Type B pancreatic cell (in vitro differentiated cells): ENCODE measurements at regions not wholly inside any gene's neighbourhood (a gene's known extent, or its start where the extent isn't known, plus 50 kb on each side); places are given as distances from the start of the nearest gene placed in this dataset.

Experiments used
- DNase-seq: peaks from one replicate; pipeline ENCODE4 v3.0.0; 2021; ENCODE audit warnings: mixed read lengths; ENCODE audit not compliant: unreplicated experiment; ENCODE audit errors: extremely low spot score
- H3K27ac Mint-ChIP-seq: 2 replicates; pipeline ENCODE4 v1.8.0; 2021; ENCODE audit warnings: mild to moderate bottlenecking, mixed read lengths
- H3K27me3 Mint-ChIP-seq: 2 replicates; pipeline ENCODE4 v1.8.0; 2021; ENCODE audit warnings: mixed read lengths
- H3K36me3 Mint-ChIP-seq: 2 replicates; pipeline ENCODE4 v1.8.0; 2021; ENCODE audit warnings: mixed read lengths
- H3K4me1 Mint-ChIP-seq: one replicate; pipeline ENCODE4 v1.8.0; 2021; ENCODE audit warnings: mixed read lengths; ENCODE audit not compliant: unreplicated experiment
- H3K4me3 Mint-ChIP-seq: 2 replicates; pipeline ENCODE4 v1.8.0; 2021; ENCODE audit warnings: mild to moderate bottlenecking, mixed read lengths
- H3K9me3 Mint-ChIP-seq: 2 replicates; pipeline ENCODE4 v1.8.0; 2021; ENCODE audit warnings: mixed read lengths
- TF ChIP-seq, protein P1 (sequence below): fragments of 200-600 bp; sonication (generic); conservative IDR thresholded peaks from 2 replicates; pipeline ENCODE4 v1.5.0; 2021; ENCODE audit warnings: antibody characterized with exemption, mild to moderate bottlenecking

DNA sequence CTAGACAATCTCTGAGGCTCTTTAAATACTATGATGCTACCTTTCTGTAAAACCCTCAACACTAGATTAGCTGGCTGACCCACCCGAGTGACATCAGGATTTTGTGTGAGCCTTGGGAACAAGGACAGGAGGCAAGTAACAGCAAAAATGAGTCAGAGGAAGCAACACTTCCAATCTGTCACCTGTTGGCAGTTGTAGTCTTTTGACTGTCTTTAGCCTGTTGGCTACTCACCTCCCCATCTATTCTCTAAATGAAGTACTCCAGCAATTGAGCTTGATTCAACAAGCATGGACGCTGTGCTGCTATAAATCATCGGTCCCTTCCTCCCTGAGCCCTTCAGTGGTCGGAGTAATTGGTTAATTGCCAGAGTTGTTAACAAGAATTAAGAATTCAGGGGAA, 898.7 kb downstream of the BCL11A start:
- Mint-ChIP-seq H3K4me1 (no peaks in the 10 kb centered on the region), H3K27me3 (no peaks in the 10 kb centered on the region), H3K9me3 (no peaks in the 10 kb centered on the region), H3K27ac (no peak overlapping the region), H3K36me3 (no peaks in the 10 kb centered on the region), H3K4me3 (no peak overlapping the region)
- TF ChIP-seq, protein P1, sequence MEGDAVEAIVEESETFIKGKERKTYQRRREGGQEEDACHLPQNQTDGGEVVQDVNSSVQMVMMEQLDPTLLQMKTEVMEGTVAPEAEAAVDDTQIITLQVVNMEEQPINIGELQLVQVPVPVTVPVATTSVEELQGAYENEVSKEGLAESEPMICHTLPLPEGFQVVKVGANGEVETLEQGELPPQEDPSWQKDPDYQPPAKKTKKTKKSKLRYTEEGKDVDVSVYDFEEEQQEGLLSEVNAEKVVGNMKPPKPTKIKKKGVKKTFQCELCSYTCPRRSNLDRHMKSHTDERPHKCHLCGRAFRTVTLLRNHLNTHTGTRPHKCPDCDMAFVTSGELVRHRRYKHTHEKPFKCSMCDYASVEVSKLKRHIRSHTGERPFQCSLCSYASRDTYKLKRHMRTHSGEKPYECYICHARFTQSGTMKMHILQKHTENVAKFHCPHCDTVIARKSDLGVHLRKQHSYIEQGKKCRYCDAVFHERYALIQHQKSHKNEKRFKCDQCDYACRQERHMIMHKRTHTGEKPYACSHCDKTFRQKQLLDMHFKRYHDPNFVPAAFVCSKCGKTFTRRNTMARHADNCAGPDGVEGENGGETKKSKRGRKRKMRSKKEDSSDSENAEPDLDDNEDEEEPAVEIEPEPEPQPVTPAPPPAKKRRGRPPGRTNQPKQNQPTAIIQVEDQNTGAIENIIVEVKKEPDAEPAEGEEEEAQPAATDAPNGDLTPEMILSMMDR: no peak
- DNase-seq: no peak

DNA sequence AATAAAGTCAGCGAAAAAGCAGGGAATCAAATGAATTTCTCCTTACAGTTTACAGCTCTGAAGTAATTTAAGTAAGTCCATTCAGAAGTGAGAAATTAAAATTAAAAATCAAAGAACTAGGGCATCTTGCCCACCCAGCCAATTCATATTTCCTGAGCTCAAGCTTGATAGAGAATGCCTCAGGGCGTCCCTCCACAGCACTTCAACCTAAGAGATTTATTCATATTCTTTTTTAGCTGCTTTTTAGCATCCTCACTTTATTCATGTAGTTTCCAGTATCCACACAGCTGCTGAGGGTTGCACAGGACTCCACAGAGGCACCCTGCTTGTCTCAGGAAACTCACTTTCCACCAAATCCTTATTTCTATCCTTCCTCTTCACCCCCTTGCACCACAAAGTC, 900.3 kb downstream of the BCL11A start:
- no peak overlapping the region for H3K27ac Mint-ChIP-seq
- H3K27me3 Mint-ChIP-seq: no peaks in the 10 kb centered on the region
- DNase-seq: no peak
- no peaks in the 10 kb centered on the region for H3K36me3 Mint-ChIP-seq
- H3K9me3 Mint-ChIP-seq: no peaks in the 10 kb centered on the region
- H3K4me3 Mint-ChIP-seq: no peak overlapping the region
- TF ChIP-seq, protein P1: no peak
- no peaks in the 10 kb centered on the region for H3K4me1 Mint-ChIP-seq

DNA sequence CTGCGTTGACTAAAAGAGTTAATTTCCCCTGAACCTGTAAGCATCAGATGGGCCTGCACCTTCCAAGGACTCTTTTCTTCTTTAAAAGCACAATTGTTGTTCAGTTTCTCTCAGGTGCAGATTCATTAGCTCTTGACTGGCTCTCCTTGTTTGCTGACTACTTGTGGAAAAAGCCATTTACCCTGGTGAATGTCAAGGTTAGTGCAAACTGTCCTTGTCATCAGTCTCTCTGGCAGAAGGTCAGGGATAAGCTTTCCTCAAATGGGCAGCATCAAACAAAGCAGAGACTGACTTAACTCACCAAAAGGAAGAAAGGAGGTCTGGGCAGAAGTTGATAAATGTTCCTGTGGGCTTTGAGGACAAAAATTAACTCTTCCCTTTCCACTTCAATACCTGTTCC, 922.7 kb downstream of the BCL11A start:
- Mint-ChIP-seq H3K4me1 (peaks cover 6% of the 10 kb centered on the region), H3K27me3 (no peaks in the 10 kb centered on the region)
- TF ChIP-seq, protein P1: no peak

DNA sequence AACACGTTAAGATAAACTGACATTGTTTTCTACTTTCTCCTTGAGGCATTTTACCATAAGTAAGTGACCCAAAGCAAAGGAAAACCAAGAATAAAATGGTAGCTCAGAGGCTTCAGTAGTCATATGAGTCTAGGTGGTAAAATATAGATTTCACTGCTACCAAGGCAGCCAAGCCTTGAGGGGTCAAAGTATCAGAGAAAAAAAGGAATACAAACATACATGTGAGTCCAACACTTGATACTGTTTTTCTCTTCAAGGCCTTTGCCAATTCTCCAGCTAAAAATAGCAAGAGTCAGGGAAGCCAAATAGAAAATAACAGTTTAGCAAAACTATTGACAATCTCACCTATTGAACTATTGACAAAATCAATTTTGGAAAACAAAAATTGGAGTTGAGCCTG, 925.9 kb downstream of the BCL11A start:
- TF ChIP-seq, protein P1: no peak
- Mint-ChIP-seq H3K36me3 (no peaks in the 10 kb centered on the region), H3K27me3 (no peaks in the 10 kb centered on the region), H3K4me3 (no peak overlapping the region), H3K9me3 (no peaks in the 10 kb centered on the region), H3K4me1 (peaks cover 16% of the 10 kb centered on the region), H3K27ac (no peak overlapping the region)
- no peak for DNase-seq

More for the DNA sequence above, 922.7 kb downstream of the BCL11A start:
- H3K9me3 Mint-ChIP-seq: no peaks in the 10 kb centered on the region
- H3K27ac Mint-ChIP-seq: no peak overlapping the region
- no peak overlapping the region for H3K4me3 Mint-ChIP-seq
- H3K36me3 Mint-ChIP-seq: no peaks in the 10 kb centered on the region
- no peak for DNase-seq

DNA sequence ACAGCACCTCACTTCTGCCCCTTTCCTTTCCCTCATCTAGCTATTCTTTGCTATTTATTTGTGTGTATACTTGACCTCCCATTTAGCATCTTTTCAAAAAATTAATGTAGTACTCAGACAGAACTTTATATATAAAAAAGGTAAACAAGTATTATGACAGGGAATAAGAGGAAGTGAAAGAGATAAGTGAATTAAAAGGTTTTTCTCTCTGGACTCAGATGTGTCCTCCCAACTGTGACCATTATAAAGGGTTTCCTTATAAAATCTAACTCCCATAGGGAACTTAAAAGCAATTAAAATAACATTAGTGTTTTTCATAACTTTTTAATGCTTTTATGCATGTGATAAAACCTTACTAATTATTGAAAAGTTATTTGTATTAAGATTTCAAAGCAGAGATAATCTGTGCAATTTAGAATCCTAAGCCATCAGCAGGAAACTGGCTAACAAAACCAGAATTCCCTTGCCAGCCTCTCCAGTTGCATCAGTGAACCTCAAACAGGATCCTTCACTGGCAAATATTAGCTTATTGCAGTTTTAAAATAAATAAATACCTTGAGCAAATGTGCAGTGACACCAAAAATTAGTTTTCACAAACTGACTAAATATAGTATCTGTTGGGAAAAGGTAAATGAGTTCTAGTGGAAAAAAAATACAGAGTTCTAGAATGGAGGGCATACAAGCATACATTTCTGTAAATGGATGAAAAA, 930.7 kb downstream of the BCL11A start:
- peaks cover 8% of the 10 kb centered on the region for H3K9me3 Mint-ChIP-seq
- H3K4me3 Mint-ChIP-seq: no peak overlapping the region
- H3K27me3 Mint-ChIP-seq: no peaks in the 10 kb centered on the region
- H3K4me1 Mint-ChIP-seq: peaks cover 10% of the 10 kb centered on the region
- no peak overlapping the region for H3K27ac Mint-ChIP-seq
- no peak for DNase-seq
- TF ChIP-seq, protein P1: no peak
- H3K36me3 Mint-ChIP-seq: no peaks in the 10 kb centered on the region
